Activated naive CD4-positive, alpha-beta T cell treated with anti-CD3 and anti-CD28 coated beads for 36 hours (primary cell): ENCODE measurements at regions not wholly inside any gene's neighbourhood (a gene's known extent, or its start where the extent isn't known, plus 50 kb on each side); places are given as distances from the start of the nearest gene placed in this dataset.

ENCODE experiments used
- CTCF ChIA-PET: fragments of 350-600 bp; sonication (Branson Sonifier 250); formaldehyde crosslinking; loops from one replicate; lab custom pipeline; 2021; ENCODE audit warnings: antibody characterized with exemption; lab: Charles Lee
- DNase-seq: peaks from one replicate; pipeline ENCODE4 v3.0.0-alpha.2; 2020
- H3K27ac Mint-ChIP-seq: one replicate; pipeline ENCODE4 v1.8.0; 2021; ENCODE audit warnings: mild to moderate bottlenecking, mixed read lengths
- H3K27me3 Mint-ChIP-seq: one replicate; pipeline ENCODE4 v1.8.0; 2021; ENCODE audit warnings: low read depth, mixed read lengths
- H3K36me3 Mint-ChIP-seq: one replicate; pipeline ENCODE4 v1.8.0; 2021; ENCODE audit warnings: low read depth, mixed read lengths
- H3K4me1 Mint-ChIP-seq: one replicate; pipeline ENCODE4 v1.8.0; 2021; ENCODE audit warnings: low read depth, mixed read lengths
- H3K4me3 Mint-ChIP-seq: one replicate; pipeline ENCODE4 v1.8.0; 2021; ENCODE audit warnings: mild to moderate bottlenecking, moderate library complexity, mixed read lengths
- H3K9me3 Mint-ChIP-seq: one replicate; pipeline ENCODE4 v1.8.0; 2021; ENCODE audit warnings: mixed read lengths
- intact Hi-C: fragments of 100-400 bp; cut with micrococcal nuclease; formaldehyde crosslinking; loops from one replicate; pipeline ENCODE4 v1.15.1; 2023

DNA sequence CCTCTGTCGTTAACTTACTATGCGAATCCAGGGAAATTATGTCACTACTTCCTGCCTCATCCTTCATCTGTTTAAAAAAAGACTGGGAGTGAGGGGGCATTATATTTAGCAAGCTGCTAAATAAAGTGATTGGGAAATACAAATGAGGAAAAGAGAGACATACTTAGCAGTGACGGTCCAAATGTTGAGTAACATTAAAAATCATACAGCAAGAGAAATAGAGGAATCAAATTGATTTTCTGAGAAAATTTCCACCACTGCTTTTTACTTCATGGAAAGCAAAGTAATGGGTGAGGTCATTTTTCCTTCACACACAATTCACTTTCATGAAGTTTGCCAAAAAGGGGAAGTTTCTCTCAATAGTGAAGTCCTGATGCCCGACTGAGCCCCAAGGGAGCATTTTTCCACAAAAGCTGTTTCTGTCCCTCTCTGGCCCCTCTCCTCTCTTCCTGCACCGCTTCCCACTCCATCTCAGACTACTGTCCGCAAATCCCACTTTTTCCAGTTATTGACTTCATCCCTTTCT is 61.9 kb upstream of the ADO start:
- Mint-ChIP-seq H3K4me3 (no peak overlapping the region), H3K27me3 (no peaks in the 10 kb centered on the region), H3K27ac (no peak overlapping the region), H3K4me1 (peaks cover 12% of the 10 kb centered on the region), H3K36me3 (no peaks in the 10 kb centered on the region), H3K9me3 (no peaks in the 10 kb centered on the region)
- CTCF ChIA-PET: no interaction called here
- intact Hi-C loops: no loop called here
- no peak for DNase-seq

DNA sequence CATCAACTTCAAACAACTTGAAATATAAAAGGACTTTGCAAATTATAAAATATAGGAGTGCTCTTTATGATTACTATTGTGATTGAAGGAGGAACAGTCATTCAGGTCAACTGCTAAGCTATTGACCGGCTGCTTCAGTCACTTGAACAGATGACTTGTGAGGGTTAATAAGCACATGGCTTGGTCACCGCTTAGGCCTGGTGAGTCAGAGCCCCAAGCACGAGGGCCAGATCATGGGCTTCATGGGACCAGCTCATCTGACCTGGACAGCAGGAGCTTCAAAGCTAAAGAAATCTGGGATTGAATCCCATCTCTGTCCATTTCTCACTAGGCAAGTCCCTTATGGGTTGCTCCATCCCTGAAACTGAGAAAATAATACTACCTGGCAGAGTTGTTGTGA is 60.4 kb upstream of the ADO start:
- CTCF ChIA-PET: no interaction called here
- no peaks in the 10 kb centered on the region for H3K27me3 Mint-ChIP-seq
- no peak overlapping the region for H3K4me3 Mint-ChIP-seq
- peaks cover 25% of the 10 kb centered on the region for H3K4me1 Mint-ChIP-seq
- no peak overlapping the region for H3K27ac Mint-ChIP-seq
- no peaks in the 10 kb centered on the region for H3K9me3 Mint-ChIP-seq
- no peak for DNase-seq
- intact Hi-C loops: no loop called here
- H3K36me3 Mint-ChIP-seq: no peaks in the 10 kb centered on the region

DNA sequence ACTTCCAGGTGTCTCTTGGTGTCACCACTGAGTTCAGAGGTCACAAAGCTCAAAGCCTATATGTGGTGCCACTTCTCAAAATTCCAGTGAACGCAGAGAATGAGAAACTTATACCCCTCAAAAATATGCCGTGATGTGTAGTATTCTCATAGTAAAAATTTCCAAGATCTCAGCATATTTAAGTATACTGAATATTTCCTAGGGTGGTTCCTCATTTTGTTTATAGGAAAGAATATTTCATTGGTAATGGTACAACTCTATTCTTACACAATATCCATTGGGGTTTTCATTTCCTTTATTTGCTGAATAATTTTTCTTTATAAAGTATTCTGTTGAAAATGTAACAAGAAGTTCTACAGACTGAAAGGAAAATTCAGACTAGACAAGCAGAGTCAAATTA is 58.9 kb upstream of the ADO start:
- Mint-ChIP-seq H3K4me3 (no peak overlapping the region), H3K27me3 (no peaks in the 10 kb centered on the region), H3K27ac (no peak overlapping the region), H3K4me1 (peaks cover 33% of the 10 kb centered on the region), H3K9me3 (no peaks in the 10 kb centered on the region), H3K36me3 (no peaks in the 10 kb centered on the region)
- intact Hi-C loops: no loop called here
- CTCF ChIA-PET: no interaction called here
- DNase-seq: no peak

GRCh38 chr10:62746951-62747729 is 57.4 kb upstream of the ADO start:
- CTCF ChIA-PET: interaction anchor here (0.6 kb wide), 1 partner anchor 486 kb away, joined by 3 read pairs; no protein-coding TSS in a partner anchor

DNA sequence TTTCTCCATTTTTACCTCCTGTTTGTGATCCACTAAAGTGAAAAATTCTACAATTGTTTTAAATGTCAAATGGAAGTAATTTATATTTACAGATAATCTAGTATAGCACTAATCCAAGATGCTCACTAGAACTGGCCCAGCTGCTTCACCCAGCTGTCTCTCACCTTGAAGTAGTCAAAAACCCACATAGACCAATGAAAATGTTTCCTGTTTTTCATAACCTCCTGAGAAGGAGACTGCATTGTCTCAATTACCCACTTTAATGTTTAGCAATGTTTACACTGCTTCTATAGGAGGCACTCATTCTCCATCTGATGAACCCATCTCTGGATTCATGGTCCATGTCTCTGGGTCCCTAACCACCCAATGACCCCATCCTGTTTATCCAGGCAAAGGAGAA is 56.1 kb upstream of the ADO start:
- Mint-ChIP-seq H3K36me3 (no peaks in the 10 kb centered on the region), H3K4me3 (no peak overlapping the region), H3K27me3 (no peaks in the 10 kb centered on the region), H3K4me1 (peaks cover 26% of the 10 kb centered on the region), H3K9me3 (no peaks in the 10 kb centered on the region), H3K27ac (no peak overlapping the region)
- CTCF ChIA-PET: interaction anchor here (1.0 to 2.4 kb wide), 3 partner anchors 16 to 67 kb away, joined by 3 to 18 read pairs (median 8); no protein-coding TSS in a partner anchor
- no peak for DNase-seq
- intact Hi-C loops: no loop called here

More at GRCh38 chr10:62746951-62747729, 57.4 kb upstream of the ADO start:
- H3K4me3 Mint-ChIP-seq: no peak overlapping the region
- no peak for DNase-seq
- H3K9me3 Mint-ChIP-seq: no peaks in the 10 kb centered on the region
- H3K4me1 Mint-ChIP-seq: peaks cover 38% of the 10 kb centered on the region
- H3K27me3 Mint-ChIP-seq: no peaks in the 10 kb centered on the region
- intact Hi-C loops: no loop called here
- H3K27ac Mint-ChIP-seq: no peak overlapping the region
- no peaks in the 10 kb centered on the region for H3K36me3 Mint-ChIP-seq

GRCh38 chr10:62749093-62749683 is 55.3 kb upstream of the ADO start:
- CTCF ChIA-PET: interaction anchor here (0.9 to 2.4 kb wide), 13 partner anchors 10 to 156 kb away, joined by 3 to 18 read pairs (median 4); partner anchors contain the start of genes ADO and EGR2
- intact Hi-C loops: loop anchor here (1.0 kb wide), 5 partner anchors 16 to 112 kb away; partner anchors contain the start of gene EGR2

More at GRCh38 chr10:62749093-62749683, 55.3 kb upstream of the ADO start:
- DNase-seq: peak; percentile 17
- H3K27ac Mint-ChIP-seq: peak overlapping the region; percentile 82
- peaks cover 26% of the 10 kb centered on the region for H3K4me1 Mint-ChIP-seq
- H3K9me3 Mint-ChIP-seq: no peaks in the 10 kb centered on the region
- no peak overlapping the region for H3K4me3 Mint-ChIP-seq
- no peaks in the 10 kb centered on the region for H3K27me3 Mint-ChIP-seq
- H3K36me3 Mint-ChIP-seq: no peaks in the 10 kb centered on the region
